Activated naive CD4-positive, alpha-beta T cell treated with anti-CD3 and anti-CD28 coated beads, Interleukin-2, amount 50 U/mL, for 24 hours (primary cell): ENCODE measurements at regions not wholly inside any gene's neighbourhood (a gene's known extent, or its start where the extent isn't known, plus 50 kb on each side); places are given as distances from the start of the nearest gene placed in this dataset.

Experiments
- H3K27ac Mint-ChIP-seq: one replicate; pipeline ENCODE4 v1.8.0; 2021; ENCODE audit warnings: mild to moderate bottlenecking, mixed read lengths
- H3K27me3 Mint-ChIP-seq: one replicate; pipeline ENCODE4 v1.8.0; 2021; ENCODE audit warnings: mixed read lengths
- H3K36me3 Mint-ChIP-seq: one replicate; pipeline ENCODE4 v1.8.0; 2021; ENCODE audit warnings: mixed read lengths
- H3K4me1 Mint-ChIP-seq: one replicate; pipeline ENCODE4 v1.8.0; 2021; ENCODE audit warnings: mixed read lengths
- H3K4me3 Mint-ChIP-seq: one replicate; pipeline ENCODE4 v1.8.0; 2021; ENCODE audit warnings: mild to moderate bottlenecking, mixed read lengths
- H3K9me3 Mint-ChIP-seq: one replicate; pipeline ENCODE4 v1.8.0; 2021; ENCODE audit warnings: mixed read lengths

DNA sequence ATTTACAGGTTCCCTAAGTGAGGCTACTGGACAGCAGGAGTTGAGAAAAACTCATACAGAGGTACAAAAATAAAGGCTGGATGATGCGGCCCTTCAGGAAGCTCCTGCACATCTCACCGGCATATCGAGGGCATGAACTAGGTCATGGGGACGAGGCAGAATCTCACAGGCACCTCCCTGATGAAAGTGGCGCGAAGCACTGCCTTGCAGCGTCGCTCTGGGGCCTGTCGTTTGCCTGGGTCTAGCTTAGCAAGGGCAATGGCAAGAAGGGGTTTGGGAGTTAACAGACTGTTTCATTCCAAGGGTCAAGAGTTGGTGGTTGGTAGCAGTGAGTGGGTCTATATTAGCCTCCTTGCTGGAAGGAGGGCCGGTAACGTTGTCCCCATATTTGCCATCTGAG is 103.5 kb upstream of the IRF2BP2 start:
- Mint-ChIP-seq H3K4me1 (peaks cover 4% of the 10 kb centered on the region), H3K36me3 (no peaks in the 10 kb centered on the region), H3K27me3 (no peaks in the 10 kb centered on the region), H3K4me3 (no peak overlapping the region), H3K9me3 (no peaks in the 10 kb centered on the region), H3K27ac (no peak overlapping the region)

- Mint-ChIP-seq H3K27me3 (no peaks in the 10 kb centered on the region), H3K27ac (no peak overlapping the region), H3K36me3 (no peaks in the 10 kb centered on the region), H3K4me3 (no peak overlapping the region), H3K4me1 (peaks cover 4% of the 10 kb centered on the region), H3K9me3 (no peaks in the 10 kb centered on the region)
Observed at GRCh38 chr1:234712891-234713305, 102.9 kb upstream of the IRF2BP2 start.

GRCh38 chr1:234710936-234711724 is 101.2 kb upstream of the IRF2BP2 start:
- no peak overlapping the region for H3K27ac Mint-ChIP-seq
- no peaks in the 10 kb centered on the region for H3K27me3 Mint-ChIP-seq
- no peak overlapping the region for H3K4me3 Mint-ChIP-seq
- no peaks in the 10 kb centered on the region for H3K9me3 Mint-ChIP-seq
- peaks cover 6% of the 10 kb centered on the region for H3K4me1 Mint-ChIP-seq
- H3K36me3 Mint-ChIP-seq: peaks cover under 1% of the 10 kb centered on the region

- Mint-ChIP-seq H3K27me3 (no peaks in the 10 kb centered on the region), H3K27ac (no peak overlapping the region), H3K4me3 (no peak overlapping the region), H3K9me3 (no peaks in the 10 kb centered on the region), H3K36me3 (peaks cover 2% of the 10 kb centered on the region), H3K4me1 (peaks cover 13% of the 10 kb centered on the region)
Observed at GRCh38 chr1:234710381-234710780, 100.4 kb upstream of the IRF2BP2 start.

DNA sequence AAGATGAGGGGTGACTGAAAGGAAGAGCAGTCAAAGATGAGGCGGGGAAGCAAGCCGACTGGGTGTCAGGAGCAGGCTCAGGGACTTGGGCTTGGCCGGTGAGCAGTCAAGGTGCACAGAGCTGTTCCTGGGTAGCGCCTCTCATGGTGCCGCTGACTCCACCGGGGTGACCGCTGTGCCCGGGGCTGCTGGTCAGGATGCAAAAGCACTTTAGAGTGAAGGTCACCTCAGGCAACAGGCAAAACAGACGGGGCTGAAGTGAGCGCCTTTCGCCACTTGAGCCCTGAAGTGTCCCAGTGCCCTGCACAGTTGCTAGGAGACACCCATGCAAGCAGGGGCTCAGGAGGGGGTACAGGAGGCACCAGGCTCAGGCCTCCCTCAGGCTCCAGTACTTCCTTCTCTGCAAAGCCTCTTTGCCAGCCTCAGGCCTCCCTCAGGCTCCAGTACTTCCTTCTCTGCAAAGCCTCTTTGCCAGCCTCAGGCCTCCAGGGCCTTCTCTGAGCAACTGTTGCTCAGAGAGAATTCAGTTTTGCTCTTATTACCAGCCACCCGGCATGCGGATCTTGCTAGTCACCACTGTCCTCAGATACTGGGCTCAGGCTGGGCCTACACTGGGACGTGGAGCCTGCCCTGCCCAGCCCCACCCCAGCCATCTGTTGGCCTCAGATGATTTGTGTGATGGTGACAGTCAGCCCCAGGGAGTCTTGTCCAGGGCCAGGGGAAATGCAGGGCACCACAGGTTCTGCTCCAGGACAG is 99.7 kb upstream of the IRF2BP2 start:
- Mint-ChIP-seq H3K27ac (no peak overlapping the region), H3K4me1 (peaks cover 16% of the 10 kb centered on the region), H3K9me3 (no peaks in the 10 kb centered on the region), H3K4me3 (no peak overlapping the region), H3K36me3 (peaks cover 2% of the 10 kb centered on the region), H3K27me3 (no peaks in the 10 kb centered on the region)

DNA sequence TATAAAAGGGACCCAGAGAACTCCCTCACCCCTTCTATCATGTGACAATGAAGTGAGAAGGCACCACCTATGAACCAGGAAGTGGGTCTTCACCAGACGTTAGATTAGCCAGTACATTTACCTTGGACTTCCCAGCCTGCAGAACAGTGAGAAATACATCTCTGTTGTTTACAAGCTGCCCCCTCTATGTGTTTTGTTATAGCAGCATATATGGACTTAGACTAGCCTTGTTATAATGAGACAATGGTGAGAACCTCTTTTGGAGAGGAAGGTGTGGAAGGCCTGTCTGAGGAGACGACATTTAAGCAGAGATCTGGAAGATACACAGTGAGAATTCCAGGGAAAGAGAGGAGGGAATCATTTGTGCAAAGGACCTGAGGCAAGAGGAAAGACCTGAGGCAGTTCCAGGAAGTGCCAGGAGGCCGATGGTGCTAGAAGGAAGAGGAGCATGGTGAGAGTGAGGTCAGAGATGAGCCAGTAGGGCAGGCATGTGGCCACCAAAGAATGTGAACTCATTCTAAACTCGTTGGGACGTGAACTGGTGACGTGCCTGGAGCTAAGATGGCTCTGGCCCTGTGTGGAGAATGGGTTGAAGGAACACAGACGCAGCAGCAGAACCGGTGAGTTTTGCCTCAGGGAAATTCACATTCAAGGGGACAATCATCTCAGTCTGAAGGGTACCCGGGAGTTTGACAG is 98.9 kb upstream of the IRF2BP2 start:
- Mint-ChIP-seq H3K4me1 (peaks cover 16% of the 10 kb centered on the region), H3K27me3 (no peaks in the 10 kb centered on the region), H3K27ac (no peak overlapping the region), H3K4me3 (no peak overlapping the region), H3K36me3 (peaks cover 2% of the 10 kb centered on the region), H3K9me3 (no peaks in the 10 kb centered on the region)

DNA sequence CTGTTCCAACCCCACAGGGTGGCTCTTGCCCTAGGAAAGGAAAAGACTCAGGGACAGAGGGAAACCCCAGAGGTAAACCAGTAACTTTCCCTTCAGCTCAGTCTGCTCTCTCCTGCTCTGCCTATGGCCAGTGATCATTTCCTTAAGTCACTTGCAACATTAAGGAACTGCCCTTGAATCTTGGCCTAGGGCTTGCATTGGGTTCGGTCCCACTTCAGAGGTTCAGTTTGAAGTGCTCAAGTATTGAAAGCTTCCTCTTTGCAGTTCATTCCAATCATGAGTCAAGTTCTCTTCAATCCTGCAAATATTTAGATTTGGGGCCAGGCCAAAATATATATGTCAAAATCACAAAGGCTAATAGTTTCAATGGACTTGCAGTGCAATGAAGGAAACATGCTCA is 97.7 kb upstream of the IRF2BP2 start:
- Mint-ChIP-seq H3K9me3 (no peaks in the 10 kb centered on the region), H3K36me3 (peaks cover 2% of the 10 kb centered on the region), H3K27ac (no peak overlapping the region), H3K27me3 (no peaks in the 10 kb centered on the region), H3K4me1 (peaks cover 16% of the 10 kb centered on the region), H3K4me3 (no peak overlapping the region)

DNA sequence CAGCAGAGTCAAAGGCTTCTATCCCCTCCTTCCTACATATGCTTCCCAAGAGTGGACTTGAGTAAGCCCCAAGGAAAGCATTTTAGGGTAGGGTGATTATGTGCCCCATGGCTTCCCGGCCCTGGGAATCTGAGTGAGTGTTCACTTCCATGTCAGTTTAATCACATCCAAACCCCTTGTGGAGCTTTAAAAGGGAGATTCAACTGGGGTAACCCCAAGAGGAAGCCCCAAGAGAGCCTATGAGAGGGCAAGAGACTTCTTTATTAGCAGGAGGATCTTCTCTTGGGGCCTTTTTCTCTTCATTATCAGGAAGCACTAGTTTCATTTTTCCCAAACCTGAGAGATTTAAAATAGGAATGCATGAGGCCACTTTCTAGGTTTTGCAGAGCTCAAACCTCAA is 97.0 kb upstream of the IRF2BP2 start:
- Mint-ChIP-seq H3K4me1 (peaks cover 16% of the 10 kb centered on the region), H3K4me3 (no peak overlapping the region), H3K27me3 (no peaks in the 10 kb centered on the region), H3K27ac (no peak overlapping the region), H3K9me3 (no peaks in the 10 kb centered on the region), H3K36me3 (peaks cover 2% of the 10 kb centered on the region)

DNA sequence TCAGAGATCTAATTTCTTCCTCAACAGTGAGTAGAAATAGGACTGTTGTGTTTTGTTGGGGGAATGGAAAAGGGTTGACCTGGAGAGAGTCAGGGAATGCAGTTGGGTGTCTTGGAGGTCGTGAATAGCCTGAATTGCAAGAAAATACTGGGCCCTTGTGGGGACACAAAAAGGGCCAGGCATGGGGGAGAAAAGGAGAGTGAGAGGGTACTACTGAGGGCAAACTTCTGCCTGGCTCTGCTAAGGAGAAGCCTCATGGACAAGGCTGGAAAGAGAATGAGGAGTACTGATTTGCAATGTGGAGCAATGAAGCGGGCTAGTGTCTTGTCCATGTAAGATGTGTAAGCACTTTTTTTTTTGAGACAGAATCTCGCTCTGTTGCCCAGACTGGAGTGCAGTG is 96.2 kb upstream of the IRF2BP2 start:
- H3K4me1 Mint-ChIP-seq: peaks cover 11% of the 10 kb centered on the region
- H3K27me3 Mint-ChIP-seq: no peaks in the 10 kb centered on the region
- peaks cover 2% of the 10 kb centered on the region for H3K36me3 Mint-ChIP-seq
- no peak overlapping the region for H3K4me3 Mint-ChIP-seq
- no peak overlapping the region for H3K27ac Mint-ChIP-seq
- H3K9me3 Mint-ChIP-seq: no peaks in the 10 kb centered on the region

- Mint-ChIP-seq H3K36me3 (peaks cover 2% of the 10 kb centered on the region), H3K9me3 (no peaks in the 10 kb centered on the region), H3K4me1 (peaks cover 11% of the 10 kb centered on the region), H3K4me3 (no peak overlapping the region), H3K27me3 (no peaks in the 10 kb centered on the region), H3K27ac (no peak overlapping the region)
Observed at GRCh38 chr1:234705615-234706014, 95.6 kb upstream of the IRF2BP2 start.

GRCh38 chr1:234704106-234704887 is 94.3 kb upstream of the IRF2BP2 start:
- Mint-ChIP-seq H3K4me1 (peaks cover 17% of the 10 kb centered on the region), H3K4me3 (no peak overlapping the region), H3K36me3 (peaks cover 2% of the 10 kb centered on the region), H3K9me3 (no peaks in the 10 kb centered on the region), H3K27ac (no peak overlapping the region), H3K27me3 (no peaks in the 10 kb centered on the region)

GRCh38 chr1:234702342-234703000 is 92.5 kb upstream of the IRF2BP2 start:
- H3K36me3 Mint-ChIP-seq: peaks cover 2% of the 10 kb centered on the region
- H3K27ac Mint-ChIP-seq: no peak overlapping the region
- no peaks in the 10 kb centered on the region for H3K9me3 Mint-ChIP-seq
- H3K4me3 Mint-ChIP-seq: no peak overlapping the region
- no peaks in the 10 kb centered on the region for H3K27me3 Mint-ChIP-seq
- H3K4me1 Mint-ChIP-seq: peaks cover 17% of the 10 kb centered on the region

- H3K4me3 Mint-ChIP-seq: no peak overlapping the region
- H3K27ac Mint-ChIP-seq: no peak overlapping the region
- peaks cover 2% of the 10 kb centered on the region for H3K36me3 Mint-ChIP-seq
- H3K4me1 Mint-ChIP-seq: peaks cover 17% of the 10 kb centered on the region
- no peaks in the 10 kb centered on the region for H3K9me3 Mint-ChIP-seq
- H3K27me3 Mint-ChIP-seq: no peaks in the 10 kb centered on the region
Observed at GRCh38 chr1:234701737-234702341, 91.9 kb upstream of the IRF2BP2 start.

DNA sequence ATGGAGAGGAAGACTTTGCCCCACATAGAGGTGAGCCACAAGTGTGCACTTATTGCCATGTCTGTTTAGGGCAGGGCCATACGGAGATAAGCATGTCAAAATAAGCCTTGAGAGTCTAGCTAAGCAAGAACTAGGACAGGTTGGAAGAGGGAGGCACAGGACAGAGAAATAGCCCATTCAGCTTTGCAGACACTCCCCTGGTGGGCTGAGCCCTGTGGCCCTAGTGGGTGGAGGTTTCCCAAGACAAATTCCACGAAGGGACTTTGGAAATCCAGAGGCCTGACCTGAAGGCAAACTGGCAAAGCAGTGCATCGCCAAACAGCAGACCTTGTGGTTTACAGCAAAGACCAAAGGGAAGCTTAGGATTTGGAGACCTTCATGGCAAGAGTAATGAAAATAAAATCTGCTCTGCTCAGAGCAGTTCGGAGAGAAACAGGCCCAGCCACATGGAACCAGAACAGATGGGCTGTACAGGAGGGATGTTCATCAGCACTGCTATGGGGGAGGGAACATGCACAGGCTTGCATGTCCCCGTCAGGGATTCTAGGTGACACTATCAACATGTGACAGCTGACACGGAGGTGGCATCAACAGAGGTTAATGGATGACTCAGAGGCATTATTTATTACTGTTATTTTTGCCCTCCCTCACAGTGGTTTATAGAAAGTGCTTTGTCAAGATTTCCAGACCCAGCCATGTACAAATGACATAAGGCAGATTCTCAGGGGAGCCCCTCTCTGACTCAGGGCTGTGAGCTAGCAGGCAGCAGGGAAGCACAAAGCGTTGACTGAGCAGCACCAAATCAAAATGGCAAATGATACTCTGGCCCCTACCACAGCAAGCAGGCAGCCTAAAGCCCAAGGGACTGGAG is 90.1 kb upstream of the IRF2BP2 start:
- Mint-ChIP-seq H3K27ac (no peak overlapping the region), H3K9me3 (no peaks in the 10 kb centered on the region)

More for the DNA sequence above, 90.1 kb upstream of the IRF2BP2 start:
- no peaks in the 10 kb centered on the region for H3K36me3 Mint-ChIP-seq
- H3K4me3 Mint-ChIP-seq: no peak overlapping the region
- peaks cover 6% of the 10 kb centered on the region for H3K4me1 Mint-ChIP-seq
- no peaks in the 10 kb centered on the region for H3K27me3 Mint-ChIP-seq
